NCI-H1930 (cell line): ENCODE measurements at regions not wholly inside any gene's neighbourhood (a gene's known extent, or its start where the extent isn't known, plus 50 kb on each side); places are given as distances from the start of the nearest gene placed in this dataset.

Experiments
- DNase-seq, 2 experiments: peaks; one replicate each; lab custom pipeline; 2025; lab: John Stamatoyannopoulos, UW

DNA sequence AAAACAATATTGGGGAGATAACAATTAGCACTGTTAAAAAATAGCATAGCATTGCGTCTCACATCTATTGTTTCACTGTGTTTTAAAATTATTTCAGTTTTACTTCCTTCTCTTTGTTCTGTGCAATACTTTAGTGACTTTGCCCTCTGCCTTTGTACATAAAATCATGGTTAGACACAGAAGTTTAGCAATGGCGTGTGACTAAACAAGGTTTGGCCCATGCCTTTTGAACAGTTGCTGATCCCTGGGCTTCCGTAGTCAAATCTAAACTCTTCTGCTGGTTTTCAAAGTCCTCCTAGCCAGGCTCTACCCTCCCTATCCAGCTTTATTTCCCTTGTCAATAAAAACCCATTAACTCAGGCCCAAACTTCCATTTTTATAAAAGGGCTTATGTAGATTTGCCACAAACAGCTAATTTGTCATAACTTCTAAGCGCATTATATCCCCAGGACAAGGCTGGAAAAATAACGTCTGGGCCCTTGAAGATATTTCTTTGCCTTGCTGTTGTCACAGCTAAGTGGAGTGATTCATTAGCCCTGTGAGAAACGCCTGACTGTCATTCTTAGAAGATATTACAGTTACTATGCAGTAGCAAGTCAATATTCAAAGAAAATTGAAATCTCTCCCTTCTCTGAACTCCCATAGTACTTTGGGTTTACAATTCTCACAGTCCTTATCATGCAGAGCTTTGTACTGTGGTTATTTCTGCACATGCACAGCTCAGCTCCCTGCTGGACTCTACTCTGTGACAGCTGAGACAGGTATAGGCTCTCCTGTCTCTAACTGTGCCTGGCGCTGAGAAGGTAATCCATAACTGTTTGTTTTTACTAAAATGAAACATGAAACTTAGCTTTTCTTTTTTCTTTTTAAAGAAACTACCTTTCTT lies 123.4 kb upstream of the SLC24A5 start:
- no peak for DNase-seq

DNA sequence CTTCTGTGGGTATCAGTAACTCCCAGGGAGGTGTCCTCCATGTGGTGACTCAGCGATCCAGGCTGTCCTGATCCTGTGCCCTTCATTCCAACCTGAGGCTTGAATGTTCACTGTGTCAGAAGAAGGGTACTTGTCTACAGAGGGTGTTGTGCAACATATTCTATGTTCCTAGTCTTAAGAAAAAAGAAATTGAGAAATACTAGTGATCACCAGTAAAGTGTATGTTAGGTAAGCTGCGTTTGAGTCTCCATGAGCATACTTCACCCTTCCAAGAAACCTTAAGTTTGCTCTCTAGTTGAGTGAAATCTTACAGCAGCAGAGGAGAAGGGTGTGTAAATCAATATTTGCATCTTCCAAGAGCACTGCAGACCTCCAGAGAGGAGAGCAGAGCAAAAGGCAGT lies 122.2 kb upstream of the SLC24A5 start:
- DNase-seq = no peak

DNA sequence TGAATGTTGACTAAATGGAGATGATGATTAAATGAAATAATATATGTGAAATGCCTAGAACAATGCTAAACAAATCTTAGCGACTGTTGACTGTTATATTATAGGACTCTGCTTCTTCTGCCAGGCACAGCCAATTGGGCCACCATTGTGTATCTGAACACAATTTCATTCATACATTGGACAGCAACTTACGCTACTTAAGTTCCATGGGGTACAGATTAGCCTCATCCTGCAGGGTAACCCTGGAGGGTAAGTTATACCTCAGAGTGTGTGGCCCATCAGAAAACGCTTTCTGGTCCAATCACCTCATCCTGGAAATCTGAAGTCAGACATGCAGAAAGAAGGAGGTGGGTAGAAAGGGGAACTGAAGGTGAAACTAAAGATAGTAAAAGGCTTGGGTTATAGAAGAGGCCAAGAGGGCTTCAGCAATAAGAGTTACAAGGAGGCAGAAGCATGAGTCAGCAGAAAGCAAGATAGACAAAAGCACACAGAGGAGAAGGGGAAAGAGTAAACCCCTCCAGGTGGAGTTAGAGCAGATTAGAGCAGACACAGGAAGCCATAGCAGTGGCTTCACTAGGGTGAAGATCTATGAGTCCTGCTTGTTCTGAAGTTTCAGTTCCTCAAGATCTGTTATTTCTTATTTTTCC lies 119.3 kb upstream of the SLC24A5 start:
- DNase-seq = no peak

DNA sequence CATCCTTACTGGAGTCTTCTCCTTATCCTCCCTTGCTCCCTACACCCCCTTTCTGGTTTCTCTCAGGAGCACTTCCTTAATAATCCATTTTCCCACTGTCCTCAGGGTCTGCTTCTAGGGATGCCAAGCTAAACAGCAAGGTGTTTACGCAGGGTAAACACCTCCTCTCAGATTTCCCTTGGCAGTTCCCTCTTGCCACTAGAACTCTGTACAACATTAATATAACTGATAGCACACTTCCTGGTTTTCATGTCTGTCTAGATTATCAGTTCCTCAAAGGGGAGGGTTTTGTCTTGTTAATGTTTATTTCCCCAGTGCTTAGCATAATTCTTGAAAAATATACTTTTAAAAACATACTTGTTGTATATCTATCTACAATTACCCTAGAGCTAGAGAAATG lies 118.0 kb upstream of the SLC24A5 start:
- DNase-seq = no peak

DNA sequence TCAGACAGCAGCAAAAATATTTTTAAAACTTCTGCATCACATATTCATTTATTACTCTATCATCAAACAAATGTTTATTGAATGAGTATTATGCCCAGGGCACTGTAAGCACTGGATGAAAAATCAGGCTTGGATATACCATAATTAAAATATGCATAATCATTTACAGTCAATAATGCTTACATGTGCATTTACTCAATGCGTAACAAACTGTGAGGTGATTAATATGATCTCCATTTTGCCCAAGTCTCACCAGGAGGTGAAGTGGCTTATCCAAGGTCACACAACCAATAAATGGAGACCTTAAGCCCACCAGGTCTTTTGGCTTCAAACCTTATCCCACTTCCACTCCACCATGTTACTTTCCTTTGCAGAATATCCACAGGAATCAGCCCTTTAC lies 117.3 kb upstream of the SLC24A5 start:
- DNase-seq = no peak

DNA sequence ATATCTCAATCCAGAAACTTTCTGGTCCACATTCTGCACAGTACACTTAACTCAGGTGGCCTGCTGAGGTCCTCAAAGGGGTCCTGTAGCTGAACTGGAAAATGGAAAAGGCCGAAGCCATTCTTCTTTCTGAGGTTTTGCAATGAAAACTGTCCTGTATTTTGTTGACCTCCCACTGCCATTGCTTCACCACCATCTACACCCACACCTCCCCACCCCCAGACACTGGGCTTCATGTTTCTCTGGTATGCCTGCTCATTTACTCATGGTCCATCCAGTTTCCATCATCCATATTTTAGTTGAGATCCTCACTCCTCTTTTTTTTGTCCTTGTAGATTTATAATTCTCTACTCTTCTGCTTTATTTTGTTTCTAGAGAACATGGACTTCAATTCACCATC lies 115.7 kb upstream of the SLC24A5 start:
- no peak for DNase-seq

DNA sequence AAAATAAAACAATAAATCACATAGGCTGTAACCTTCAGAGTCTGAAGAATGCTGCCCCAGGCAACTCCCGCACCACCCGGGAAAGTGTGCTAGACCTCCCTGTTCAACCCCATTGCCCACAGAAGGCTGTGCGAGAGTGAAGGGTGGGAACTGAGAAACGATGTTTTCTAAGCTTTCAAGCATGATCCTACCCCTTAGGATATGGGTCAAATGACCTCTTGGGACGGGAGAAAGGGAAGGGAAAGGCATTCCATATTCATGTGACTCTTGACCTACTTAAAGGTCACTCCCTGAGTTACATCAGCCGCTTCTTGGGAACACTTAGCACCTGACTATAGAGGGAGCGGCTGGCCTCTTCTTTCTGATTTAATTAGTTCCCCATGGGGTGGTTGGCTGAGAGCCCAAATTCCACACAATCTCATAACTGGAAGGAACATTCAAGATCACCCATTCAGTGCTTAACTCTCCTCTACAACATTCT lies 114.7 kb upstream of the SLC24A5 start:
- no peak for DNase-seq

DNA sequence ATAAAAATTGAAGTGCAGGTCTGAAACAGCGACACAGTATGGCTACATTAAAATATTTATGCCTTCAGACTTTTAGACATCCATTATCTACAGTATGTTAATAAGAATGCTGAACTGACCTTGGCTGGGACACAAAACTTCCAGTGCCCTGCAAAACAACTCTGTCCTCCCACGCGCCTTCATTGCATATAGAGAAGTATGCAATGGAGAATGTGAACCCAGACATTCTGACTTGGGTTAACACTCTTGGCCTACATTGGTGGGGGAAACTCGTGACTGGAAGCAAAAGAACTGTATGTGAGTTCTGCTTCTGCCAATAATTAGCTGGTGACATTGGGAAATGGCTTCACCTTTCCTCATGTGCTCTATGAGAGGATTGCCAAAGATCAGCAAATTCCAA lies 110.5 kb upstream of the SLC24A5 start:
- no peak for DNase-seq

DNA sequence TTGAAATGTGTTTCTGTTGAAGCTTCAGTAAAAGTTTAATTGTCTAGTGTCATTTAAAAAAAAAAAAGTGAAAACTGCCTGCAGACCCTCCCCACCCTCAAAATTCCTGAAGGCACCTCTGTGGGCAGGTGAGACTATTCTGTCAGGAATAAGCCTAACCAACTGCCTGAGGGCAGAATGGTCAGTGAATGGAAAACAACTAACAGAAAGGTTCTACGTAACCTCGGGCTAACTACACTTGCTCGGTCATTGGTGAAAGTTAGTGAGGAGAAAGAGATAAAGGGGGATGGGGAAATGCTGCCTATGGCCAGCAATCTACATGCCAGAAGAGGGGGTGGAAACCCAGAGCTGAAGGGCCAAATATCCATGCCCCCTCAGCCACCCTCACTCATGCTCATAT lies 108.6 kb upstream of the SLC24A5 start:
- DNase-seq = no peak

DNA sequence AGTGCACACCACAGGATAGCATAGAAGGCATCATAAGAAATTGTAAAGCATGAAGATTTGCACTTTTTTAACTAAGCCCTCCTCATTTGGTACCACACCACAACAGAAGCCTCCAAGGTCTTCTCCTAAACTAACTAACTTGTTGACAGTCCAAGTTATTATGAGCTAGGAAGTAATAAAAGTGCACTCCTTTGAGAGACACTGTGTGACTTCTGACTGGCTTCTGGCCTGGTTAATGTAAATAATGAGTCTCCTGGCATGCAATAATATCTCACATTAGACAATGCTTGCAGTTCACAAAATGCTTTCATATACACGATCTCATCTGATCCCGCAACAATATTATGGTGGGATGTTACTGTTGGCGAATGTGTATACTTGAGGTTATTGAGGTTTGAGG lies 103.9 kb upstream of the SLC24A5 start:
- no peak for DNase-seq

DNA sequence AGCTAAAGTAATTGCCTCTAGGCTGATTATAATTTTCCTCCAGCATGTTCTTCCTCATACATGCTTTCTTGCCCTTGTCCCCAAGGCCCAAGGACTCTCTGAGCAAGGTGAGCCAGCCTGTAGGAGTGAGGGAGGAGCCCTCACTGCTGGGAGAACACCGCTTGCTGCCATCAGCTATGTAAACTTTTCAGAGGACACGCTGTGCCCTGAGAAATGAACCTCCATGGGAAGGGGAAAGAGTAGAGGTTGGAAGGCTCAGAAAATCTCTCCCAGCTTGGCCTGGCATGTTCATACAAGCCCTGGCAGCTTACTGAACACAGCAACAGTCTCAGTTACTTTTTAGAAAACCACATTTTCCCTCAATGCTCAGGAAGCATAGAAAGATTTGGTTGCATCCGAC lies 103.0 kb upstream of the SLC24A5 start:
- no peak for DNase-seq

DNA sequence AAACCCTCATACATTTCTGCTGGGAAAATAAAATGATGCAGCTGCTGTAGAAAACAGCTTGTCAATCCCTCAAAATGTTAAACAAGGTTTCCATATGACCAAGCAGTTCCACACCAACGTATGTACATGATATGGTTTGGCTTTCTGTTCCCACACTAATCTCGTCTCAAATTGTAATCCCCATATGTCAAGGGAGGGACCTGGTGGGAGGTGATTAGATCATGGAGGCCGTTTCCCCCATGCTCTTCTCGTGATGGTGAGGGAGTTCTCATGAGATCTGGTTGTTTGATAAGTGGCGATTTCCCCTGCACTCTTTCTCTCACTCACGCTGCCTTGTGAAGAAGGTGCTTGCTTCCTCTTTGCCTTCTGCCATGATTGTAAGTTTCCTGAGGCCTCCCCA lies 100.6 kb upstream of the SLC24A5 start:
- no peak for DNase-seq

DNA sequence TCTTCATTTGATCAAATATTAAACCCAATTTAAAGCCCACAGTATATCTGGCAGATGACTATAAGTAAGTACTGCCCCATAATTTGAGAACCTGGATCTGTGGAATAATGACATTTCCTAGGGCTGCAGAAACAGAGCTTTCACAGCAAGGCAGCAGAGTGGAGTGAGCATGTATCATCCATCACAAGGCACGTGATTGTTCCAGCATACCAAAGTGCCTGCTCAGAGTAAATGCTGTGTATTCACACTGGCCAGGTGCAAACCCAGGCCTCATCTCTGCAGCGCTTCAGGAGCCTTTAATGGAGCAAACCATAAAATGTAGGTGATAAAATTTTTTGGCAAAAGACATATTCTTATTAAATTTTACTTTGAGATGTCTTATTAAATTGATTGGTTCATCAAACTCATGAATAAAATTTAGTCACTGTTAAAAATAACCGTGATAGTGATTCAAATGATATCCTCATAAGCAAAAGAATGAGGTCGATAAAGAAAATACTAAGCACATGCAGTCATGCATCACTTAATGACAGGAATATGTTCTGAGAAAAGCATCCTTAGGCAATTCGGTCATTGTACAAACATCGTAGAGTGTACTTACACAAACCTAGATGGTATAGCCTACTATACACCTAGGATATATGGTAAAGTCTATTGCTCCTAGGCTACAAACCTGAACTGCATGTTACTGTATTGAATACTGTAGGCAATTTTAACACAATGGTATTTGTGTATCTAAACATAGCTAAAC lies 99.3 kb upstream of the SLC24A5 start:
- no peak for DNase-seq

DNA sequence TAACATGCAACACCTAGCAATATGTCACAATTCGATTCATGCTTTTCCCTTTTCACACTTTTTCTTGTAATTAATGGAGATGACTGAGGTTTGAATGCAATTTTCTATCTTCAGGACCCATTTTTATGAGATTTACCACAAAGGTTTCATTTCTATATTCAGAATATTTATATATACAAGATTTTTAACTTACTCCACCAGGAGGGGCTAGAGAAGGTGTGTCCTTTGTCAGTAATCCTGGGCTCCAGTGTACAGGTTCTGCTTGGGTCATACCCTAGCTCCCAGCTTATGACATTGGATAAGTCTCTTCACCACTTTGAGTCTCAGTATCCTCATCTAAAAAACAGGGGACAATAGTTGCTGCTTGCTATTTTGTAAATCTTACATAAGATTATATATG lies 95.7 kb upstream of the SLC24A5 start:
- DNase-seq = no peak

DNA sequence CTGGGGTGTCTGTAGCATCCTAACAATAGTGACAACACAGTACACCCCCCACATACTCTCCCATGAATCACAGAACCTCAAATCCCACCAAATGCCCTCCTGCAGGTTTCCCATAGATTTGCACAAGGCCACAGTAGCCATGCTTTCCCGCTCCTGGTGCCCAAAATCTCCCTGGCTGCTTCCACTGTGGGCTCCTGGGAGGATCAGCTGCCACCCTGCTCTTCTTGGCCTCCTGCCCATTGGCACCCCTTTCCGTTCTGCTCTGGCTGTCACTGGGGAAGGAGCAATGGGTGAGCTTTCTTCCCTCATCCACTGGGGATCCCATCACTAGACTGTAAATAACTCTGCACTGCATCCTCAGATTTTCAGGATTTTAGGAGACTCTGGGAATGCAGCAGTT lies 92.1 kb upstream of the SLC24A5 start:
- DNase-seq = no peak

DNA sequence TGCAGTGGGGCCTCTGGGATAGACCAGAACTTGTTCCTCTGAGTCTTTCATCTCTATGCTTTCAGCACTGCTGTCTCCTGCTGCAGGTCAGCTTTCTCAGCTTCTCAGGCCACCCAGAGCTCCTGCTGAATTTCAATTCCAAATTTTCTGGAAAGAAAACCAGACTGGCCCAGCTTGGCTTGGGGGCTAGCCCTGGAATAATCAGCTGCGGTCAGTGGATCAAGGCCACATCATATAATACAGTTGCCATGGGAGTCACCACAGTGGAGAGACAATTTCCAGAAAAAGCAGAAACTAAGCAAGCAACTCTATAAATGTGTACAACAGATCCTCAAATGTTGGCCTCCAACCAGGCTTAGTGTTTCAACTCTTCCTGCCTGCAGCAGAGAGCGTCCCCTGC lies 91.1 kb upstream of the SLC24A5 start:
- DNase-seq = no peak

DNA sequence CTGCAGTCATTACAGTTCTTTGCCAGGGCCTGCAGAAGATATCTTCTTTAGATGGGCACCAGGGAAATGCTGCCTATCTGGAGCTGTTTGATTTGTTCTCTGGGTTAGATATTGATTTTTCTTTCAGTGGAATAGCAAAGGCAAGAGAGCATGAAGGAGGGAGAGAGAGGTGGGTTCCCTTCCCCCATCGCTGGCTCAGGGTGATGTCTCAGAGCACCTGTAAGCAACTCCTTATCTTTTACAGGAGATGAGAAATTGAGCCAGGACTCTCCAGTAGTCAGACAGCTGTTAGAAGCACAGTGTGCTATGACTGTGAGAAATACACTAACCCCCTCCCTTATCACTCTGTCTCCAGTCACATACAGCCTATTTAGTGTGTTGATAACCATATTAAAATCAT lies 89.3 kb upstream of the SLC24A5 start:
- no peak for DNase-seq

DNA sequence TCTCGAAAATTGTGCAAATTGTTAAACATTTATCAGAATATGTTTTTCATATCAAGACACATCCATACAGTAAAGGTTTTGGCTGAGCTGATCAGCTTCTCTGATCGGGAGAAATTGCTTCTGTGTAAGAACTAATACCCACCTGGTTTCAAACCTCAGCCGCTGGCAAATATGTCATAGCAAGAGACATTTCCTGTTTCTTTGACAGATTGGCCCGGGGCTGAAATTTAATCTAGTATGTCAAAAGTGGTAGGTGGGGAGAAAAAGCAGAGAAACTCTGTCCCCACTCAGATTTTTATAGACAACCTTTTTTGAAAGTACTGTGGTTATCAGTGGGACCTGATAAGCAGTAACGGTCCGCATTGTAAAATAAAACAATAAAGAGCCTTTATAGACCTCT lies 88.8 kb upstream of the SLC24A5 start:
- DNase-seq = no peak

DNA sequence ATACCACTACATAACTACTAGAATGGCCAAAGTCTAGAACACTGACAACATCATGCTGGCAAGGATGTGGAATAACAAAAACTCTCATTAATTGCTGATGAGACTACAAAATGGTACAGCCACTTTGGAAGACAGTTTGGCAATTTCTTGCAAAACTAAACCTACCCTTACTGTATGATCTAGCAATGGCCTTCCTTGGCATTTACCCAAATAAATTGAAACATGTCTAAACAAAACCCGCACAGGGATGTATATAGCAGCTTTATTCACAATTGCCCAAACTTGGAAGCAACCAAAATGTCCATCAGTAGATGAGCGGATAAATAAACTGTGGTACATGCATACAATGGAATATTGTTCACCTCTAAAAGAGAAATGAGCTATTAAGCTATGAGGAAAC lies 87.9 kb upstream of the SLC24A5 start:
- no peak for DNase-seq

DNA sequence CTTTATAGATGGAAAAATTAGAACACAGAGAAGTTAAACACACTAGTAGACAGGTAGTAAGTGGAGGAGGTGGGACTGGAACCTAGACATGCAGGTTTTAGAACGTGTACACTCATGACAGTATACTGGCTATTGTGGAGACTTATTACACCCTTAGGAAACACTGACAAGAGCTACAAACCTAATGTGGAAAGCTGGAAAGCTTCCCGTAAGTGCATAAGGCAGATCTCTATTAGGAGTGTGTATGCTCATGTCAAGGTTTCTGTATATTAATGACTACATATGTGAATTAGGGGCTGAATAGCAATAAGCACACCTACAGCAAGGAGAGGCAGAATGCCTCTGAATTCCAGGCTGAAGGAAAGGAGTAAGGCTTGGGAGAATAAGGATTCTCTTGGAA lies 82.6 kb upstream of the SLC24A5 start:
- DNase-seq = no peak

DNA sequence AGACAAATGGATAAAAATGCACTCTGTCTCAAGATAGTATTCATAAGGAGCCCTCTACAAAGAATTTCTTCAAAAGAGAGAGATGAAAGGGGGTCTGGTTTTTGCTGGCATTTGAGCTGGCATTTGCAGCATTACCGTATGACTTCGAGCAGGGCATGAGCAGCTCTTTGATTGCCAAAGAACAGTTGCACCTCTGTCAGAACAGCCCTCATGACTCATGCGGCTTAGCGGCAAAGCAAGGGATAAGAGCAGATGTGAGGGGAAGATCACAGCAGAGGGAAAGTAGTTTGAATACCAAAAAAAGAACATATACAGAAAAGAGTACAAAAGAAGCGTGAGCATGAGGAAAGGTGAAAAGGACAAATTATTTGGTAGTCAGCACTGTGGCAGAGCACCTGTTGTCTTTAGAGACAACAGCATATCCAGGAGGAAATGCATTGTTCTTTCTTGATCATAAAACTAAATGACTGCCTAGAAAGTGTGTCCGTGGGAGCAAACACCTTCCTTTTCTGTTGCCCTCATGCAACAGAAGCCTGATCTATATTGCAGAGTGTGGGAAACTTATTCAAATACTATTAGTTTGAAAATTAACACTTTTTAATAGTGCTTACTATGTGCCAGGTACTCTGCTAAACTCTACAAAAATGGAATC lies 80.5 kb upstream of the SLC24A5 start:
- DNase-seq = no peak

DNA sequence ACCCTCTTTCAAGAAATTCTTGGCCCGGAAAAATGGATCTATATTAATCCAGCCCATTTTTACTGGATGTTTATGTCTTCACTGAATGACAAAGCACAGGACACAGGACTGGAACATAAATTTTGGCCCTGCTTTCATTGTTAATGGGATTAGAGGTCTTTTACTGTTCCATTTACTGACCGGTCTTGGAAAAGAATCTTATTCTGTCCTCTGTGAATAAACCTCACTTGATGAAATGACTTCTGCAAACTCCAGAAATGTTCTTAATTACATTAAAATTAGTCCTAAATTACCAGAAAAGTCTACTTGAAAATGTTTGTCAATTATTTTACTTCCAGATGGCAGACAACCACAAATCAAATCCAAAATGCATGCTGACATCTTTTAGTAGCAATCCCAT lies 79.3 kb upstream of the SLC24A5 start:
- no peak for DNase-seq
